Gastrocnemius medialis (tissue), 4 donors: ENCODE measurements at regions not wholly inside any gene's neighbourhood (a gene's known extent, or its start where the extent isn't known, plus 50 kb on each side); places are given as distances from the start of the nearest gene placed in this dataset.
"Not testable (repeated sequence)": the region's sequence is repeated elsewhere in the genome, so short reads cannot be mapped to it uniquely, and the experiment has no call there.

Experiments used
- ATAC-seq, 2 donors: fragments of 150-250 bp; one replicate each; pipeline ENCODE4 v1.9.1; 2016
- DNase-seq, 2 donors: peaks; one replicate each; pipeline ENCODE4 v3.0.0-alpha.2; 2019
- H3K27ac ChIP-seq, 4 donors: fragments of 200-600 bp; sonication (generic); 1 replicate in 1 of 4; 2 replicates in 3 of 4; pipeline ENCODE4 v1.5.1; 2016 to 2018; ENCODE audit warnings: mild to moderate bottlenecking in 2 of 4, moderate library complexity in 1 of 4
- H3K27me3 ChIP-seq, 3 donors: fragments of 200-600 bp; sonication (generic) in 2 of 3; 1 replicate in 1 of 3; 2 replicates in 2 of 3; pipeline versions ENCODE4 v1.5.1 to v1.6.0; 2016 to 2019; ENCODE audit warnings: mild to moderate bottlenecking in 1 of 3, moderate library complexity in 1 of 3
- H3K36me3 ChIP-seq, 2 donors: fragments of 200-600 bp; sonication (generic) in 1 of 2; one replicate each; pipeline ENCODE4 v1.5.1; 2017 to 2018
- H3K4me1 ChIP-seq, 2 donors: fragments of 200-600 bp; sonication (generic) in 1 of 2; one replicate each; pipeline ENCODE4 v1.5.1; 2016 to 2017; ENCODE audit warnings: mild to moderate bottlenecking in 2 of 2
- H3K4me3 ChIP-seq, 4 donors: fragments of 200-600 bp; sonication (generic) in 3 of 4; 1 replicate in 1 of 4; 2 replicates in 3 of 4; pipeline ENCODE4 v1.5.1; 2016 to 2019; ENCODE audit warnings: mild to moderate bottlenecking in 2 of 4
- H3K9me3 ChIP-seq, 3 donors: fragments of 200-600 bp; sonication (generic) in 2 of 3; 1 replicate in 1 of 3; 2 replicates in 2 of 3; pipeline ENCODE4 v1.5.1; 2016 to 2019
- POLR2A ChIP-seq, 2 donors: fragments of 450-650 bp; IDR thresholded peaks; one replicate each; pipeline ENCODE4 v1.6.1; 2017; ENCODE audit warnings: antibody characterized with exemption in 2 of 2, mild to moderate bottlenecking in 2 of 2, moderate library complexity in 2 of 2
- in situ Hi-C, 4 donors: fragments of 200-750 bp; cut with MboI; loops; one replicate each; pipeline versions ENCODE4 v1.15.0 to v1.8.0; 2017; ENCODE audit warnings: low sequenced_read_pairs in 4 of 4
- intact Hi-C: fragments of 100-400 bp; cut with DNase I; formaldehyde crosslinking; loops from one replicate; pipeline ENCODE4 v1.15.1; 2023; ENCODE audit warnings: low total_unique reads
- TF ChIP-seq, protein P1 (sequence below), 5 experiments: fragments of 450-650 bp in 3 of 5; fragments of 200-600 bp in 2 of 5; sonication (generic) in 2 of 5; IDR thresholded peaks in 4 of 5; conservative IDR thresholded peaks in 1 of 5; 1 replicate in 4 of 5; 2 replicates in 1 of 5; pipeline ENCODE4 v1.5.1; 2016 to 2019; ENCODE audit warnings: antibody characterized with exemption in 5 of 5, mild to moderate bottlenecking in 3 of 5, moderate library complexity in 3 of 5

DNA sequence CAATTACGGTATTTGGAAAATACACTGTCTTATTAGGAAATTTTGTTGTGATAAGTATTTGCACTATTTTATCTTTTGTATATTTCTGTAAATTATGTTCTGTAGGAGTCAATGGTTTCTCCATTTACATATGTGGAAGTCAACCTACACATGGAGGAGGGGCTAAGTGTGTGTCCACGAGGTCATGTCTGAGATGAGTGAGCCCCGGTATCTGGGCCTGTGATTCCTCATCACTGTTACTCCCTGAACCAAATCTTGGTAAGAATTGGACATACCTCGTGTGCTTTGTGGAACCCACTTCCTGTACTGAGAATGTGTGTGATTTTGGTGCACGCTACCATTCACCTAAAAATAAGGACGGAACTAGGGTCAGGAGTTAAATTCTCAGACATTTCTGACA, 1105.5 kb downstream of the TMEM121 start:
- ATAC-seq (no peak), DNase-seq (no peak)
- intact Hi-C loops (no loop called here), in situ Hi-C loops (no loop called here)
- Histone ChIP-seq H3K36me3 (no peaks in the 10 kb centered on the region), H3K4me3 (no peak overlapping the region), H3K27me3 (no peaks in the 10 kb centered on the region), H3K9me3 (no peaks in the 10 kb centered on the region), H3K4me1 (no peaks in the 10 kb centered on the region), H3K27ac (no peak overlapping the region)
- no peak for TF ChIP-seq POLR2A (IDR thresholded peaks at IDR 0.05)
- TF ChIP-seq, protein P1, sequence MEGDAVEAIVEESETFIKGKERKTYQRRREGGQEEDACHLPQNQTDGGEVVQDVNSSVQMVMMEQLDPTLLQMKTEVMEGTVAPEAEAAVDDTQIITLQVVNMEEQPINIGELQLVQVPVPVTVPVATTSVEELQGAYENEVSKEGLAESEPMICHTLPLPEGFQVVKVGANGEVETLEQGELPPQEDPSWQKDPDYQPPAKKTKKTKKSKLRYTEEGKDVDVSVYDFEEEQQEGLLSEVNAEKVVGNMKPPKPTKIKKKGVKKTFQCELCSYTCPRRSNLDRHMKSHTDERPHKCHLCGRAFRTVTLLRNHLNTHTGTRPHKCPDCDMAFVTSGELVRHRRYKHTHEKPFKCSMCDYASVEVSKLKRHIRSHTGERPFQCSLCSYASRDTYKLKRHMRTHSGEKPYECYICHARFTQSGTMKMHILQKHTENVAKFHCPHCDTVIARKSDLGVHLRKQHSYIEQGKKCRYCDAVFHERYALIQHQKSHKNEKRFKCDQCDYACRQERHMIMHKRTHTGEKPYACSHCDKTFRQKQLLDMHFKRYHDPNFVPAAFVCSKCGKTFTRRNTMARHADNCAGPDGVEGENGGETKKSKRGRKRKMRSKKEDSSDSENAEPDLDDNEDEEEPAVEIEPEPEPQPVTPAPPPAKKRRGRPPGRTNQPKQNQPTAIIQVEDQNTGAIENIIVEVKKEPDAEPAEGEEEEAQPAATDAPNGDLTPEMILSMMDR (IDR thresholded peaks at IDR 0.05 in 4 of 5, conservative IDR thresholded peaks at IDR 0.05 in 1 of 5), result no peak

DNA sequence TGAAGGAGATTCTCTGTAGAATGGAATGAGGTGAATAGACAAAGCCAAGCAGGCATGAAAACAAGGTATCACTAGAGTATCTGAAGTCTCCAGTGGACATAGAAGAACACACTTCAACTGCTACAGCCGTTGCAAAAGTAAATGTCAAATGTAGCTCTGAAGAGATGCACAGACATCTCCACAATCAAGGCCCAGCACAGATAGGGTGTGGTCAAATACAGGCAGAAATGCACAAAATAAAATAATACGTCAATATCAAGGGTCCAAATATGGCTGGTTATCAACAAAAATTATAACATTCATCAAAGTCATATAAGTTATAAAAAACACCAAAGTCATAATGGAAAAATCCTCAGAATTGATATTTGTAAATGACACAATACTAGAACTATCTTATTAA, 1107.3 kb downstream of the TMEM121 start:
- H3K9me3 ChIP-seq, result no peaks in the 10 kb centered on the region
- ATAC-seq (no peak), DNase-seq (no peak)
- in situ Hi-C loops, result no loop called here
- intact Hi-C loops, result no loop called here
- H3K36me3 ChIP-seq, result no peaks in the 10 kb centered on the region
- TF ChIP-seq, protein P1 (IDR thresholded peaks at IDR 0.05 in 4 of 5, conservative IDR thresholded peaks at IDR 0.05 in 1 of 5), result no peak
- no peak for TF ChIP-seq POLR2A (IDR thresholded peaks at IDR 0.05)
- no peaks in the 10 kb centered on the region for H3K27me3 ChIP-seq
- H3K27ac ChIP-seq, result no peak overlapping the region
- H3K4me1 ChIP-seq, result no peaks in the 10 kb centered on the region
- no peak overlapping the region for H3K4me3 ChIP-seq

DNA sequence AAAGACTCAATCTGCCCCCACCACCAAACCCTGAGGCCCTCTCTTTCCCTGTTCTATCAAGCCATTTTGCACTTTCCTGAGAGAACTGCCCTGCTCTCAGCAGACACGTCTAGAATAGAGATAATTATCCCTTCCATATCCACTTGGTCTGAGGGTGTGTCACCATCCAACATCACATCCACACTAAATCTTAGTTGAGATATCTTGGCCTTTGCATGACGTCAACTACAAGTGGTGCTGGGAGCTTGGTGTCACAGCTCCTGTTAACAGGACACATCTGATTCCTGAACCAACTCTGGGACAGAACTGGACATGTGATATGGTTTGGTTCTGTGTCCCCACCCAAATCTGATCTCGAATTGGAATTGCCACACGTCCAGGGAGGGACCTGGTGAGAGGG, 1109.2 kb downstream of the TMEM121 start:
- Histone ChIP-seq H3K27ac (no peak overlapping the region), H3K36me3 (no peaks in the 10 kb centered on the region), H3K27me3 (no peaks in the 10 kb centered on the region), H3K4me1 (no peaks in the 10 kb centered on the region), H3K4me3 (no peak overlapping the region), H3K9me3 (no peaks in the 10 kb centered on the region)
- in situ Hi-C loops (no loop called here), intact Hi-C loops (no loop called here)
- no peak for TF ChIP-seq POLR2A (IDR thresholded peaks at IDR 0.05)
- TF ChIP-seq, protein P1 (IDR thresholded peaks at IDR 0.05 in 4 of 5, conservative IDR thresholded peaks at IDR 0.05 in 1 of 5), result no peak
- no peak for DNase-seq
- ATAC-seq, result no peak

DNA sequence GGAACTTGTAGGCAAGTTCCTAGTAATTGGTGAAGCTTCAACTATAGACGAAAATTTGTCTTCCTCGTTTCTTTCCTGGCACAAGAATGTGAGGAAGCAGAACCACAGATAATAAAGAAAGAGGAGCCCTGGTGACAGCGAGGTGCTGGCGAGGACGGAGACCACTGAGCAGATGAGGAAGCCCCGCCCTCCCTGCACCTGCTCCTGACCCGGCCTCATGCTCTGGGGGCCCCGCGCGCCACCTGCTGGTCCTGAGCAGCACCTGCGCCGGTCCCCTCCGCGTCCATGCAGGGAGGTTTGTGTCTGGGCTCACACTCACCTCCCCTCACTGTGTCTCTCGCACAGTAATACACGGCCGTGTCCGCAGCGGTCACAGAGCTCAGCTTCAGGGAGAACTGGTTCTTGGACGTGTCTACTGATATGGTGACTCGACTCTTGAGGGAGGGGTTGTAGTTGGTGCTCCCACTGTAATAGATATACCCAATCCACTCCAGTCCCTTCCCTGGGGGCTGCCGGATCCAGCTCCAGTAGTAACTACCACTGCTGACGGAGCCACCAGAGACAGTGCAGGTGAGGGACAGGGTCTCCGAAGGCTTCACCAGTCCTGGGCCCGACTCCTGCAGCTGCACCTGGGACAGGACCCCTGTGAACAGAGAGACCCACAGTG, 1112.5 kb downstream of the TMEM121 start:
- H3K9me3 ChIP-seq, in situ Hi-C loops, H3K4me1 ChIP-seq, ATAC-seq, intact Hi-C loops, H3K27ac ChIP-seq, DNase-seq, H3K4me3 ChIP-seq, H3K27me3 ChIP-seq, H3K36me3 ChIP-seq: not testable (repeated sequence)

DNA sequence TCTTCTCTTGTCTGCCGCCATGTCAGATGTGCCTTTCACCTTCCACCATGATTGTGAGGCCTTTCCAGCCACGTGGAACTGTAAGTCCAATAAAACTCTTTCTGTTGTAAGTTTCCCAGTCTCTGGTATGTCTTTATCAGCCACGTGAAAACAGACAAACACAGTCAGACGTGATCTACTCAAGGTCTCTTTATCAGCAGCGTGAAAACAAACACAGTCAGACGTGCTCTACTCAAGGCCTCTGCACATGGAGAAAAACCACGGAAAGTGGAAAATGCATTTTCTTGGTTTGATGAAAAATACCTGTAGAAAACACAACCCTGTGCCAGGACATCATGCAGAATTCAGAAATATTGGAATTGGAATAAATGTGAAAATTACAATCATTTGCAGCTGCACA, 1115.7 kb downstream of the TMEM121 start:
- DNase-seq (no peak), ATAC-seq (no peak)
- Histone ChIP-seq H3K27ac (no peak overlapping the region), H3K4me1 (no peaks in the 10 kb centered on the region), H3K36me3 (no peaks in the 10 kb centered on the region), H3K9me3 (no peaks in the 10 kb centered on the region), H3K4me3 (no peak overlapping the region), H3K27me3 (no peaks in the 10 kb centered on the region)
- in situ Hi-C loops, result no loop called here
- intact Hi-C loops, result no loop called here
- no peak for TF ChIP-seq POLR2A (IDR thresholded peaks at IDR 0.05)
- TF ChIP-seq, protein P1 (IDR thresholded peaks at IDR 0.05 in 4 of 5, conservative IDR thresholded peaks at IDR 0.05 in 1 of 5), result no peak

DNA sequence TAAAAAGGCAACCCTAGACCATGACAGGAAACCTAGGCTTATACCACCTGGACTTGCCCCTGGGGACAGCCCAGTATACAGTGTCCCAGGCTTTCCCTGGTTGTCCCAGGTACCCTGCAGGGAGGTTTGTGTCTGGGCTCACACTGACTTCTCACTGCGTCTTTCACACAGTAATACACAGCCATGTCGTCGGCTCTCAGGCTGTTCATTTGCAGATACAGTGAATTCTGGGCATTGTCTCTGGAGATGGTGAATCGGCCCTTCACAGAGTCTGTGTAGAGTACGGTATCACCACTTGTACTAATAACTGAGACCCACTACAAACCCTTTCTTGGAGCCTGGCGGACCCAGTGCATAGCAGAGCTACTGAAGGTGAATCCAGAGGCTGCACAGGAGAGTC, 1116.6 kb downstream of the TMEM121 start:
- H3K4me1 ChIP-seq, H3K27ac ChIP-seq, H3K4me3 ChIP-seq, ATAC-seq, H3K36me3 ChIP-seq, H3K9me3 ChIP-seq, H3K27me3 ChIP-seq, DNase-seq, intact Hi-C loops, in situ Hi-C loops: not testable (repeated sequence)

DNA sequence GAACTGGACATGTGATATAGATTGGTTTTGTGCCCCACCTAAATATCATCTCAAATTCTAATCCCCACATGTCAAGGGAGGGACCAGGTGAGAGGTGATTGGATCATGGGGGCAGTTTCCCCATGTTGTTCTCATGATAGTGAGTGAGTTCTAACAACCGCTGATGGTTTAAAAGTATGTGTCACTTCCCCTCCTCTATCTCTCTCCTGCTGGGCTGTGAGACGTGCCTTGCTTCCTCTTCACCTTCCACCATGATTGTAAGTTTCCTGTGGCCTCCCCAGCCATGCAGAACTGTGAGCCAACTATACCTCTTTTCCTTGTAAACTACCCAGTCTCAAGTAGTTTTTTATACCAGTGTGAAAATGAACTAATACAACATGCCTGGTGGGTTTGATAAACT, 1122.5 kb downstream of the TMEM121 start:
- H3K27ac ChIP-seq, intact Hi-C loops: not testable (repeated sequence)

More for the DNA sequence above, 1122.5 kb downstream of the TMEM121 start:
- H3K4me1 ChIP-seq, in situ Hi-C loops, DNase-seq, H3K36me3 ChIP-seq, H3K9me3 ChIP-seq, H3K27me3 ChIP-seq, ATAC-seq, H3K4me3 ChIP-seq: not testable (repeated sequence)
